ENCODE measurements at regions not wholly inside any gene's neighbourhood (a gene's known extent, or its start where the extent isn't known, plus 50 kb on each side); places are given as distances from the start of the nearest gene placed in this dataset.

GRCh38 chrX:46209037-46209436 is 336.2 kb downstream of the ZNF674 start:
- H3K27ac ChIP-seq (ENCODE audit: poor library complexity, severe bottlenecking) = peak overlapping the region; percentile 93
- ATAC-seq (ENCODE audit: low read depth) (no peak), DNase-seq (ENCODE audit: low spot score) (no peak)
- TF ChIP-seq CTCF (IDR thresholded peaks at IDR 0.05; ENCODE audit: poor library complexity, severe bottlenecking) = no peak
- no peaks in the 10 kb centered on the region for H3K36me3 ChIP-seq (ENCODE audit: low read depth)
- H3K27me3 ChIP-seq (ENCODE audit: insufficient read depth, poor library complexity, severe bottlenecking) = no peaks in the 10 kb centered on the region
- no peaks in the 10 kb centered on the region for H3K9me3 ChIP-seq (ENCODE audit: severe bottlenecking)
- no peak overlapping the region for H3K4me3 ChIP-seq (ENCODE audit: severe bottlenecking)
- peaks cover 25% of the 10 kb centered on the region for H3K4me1 ChIP-seq (ENCODE audit: insufficient read depth, poor library complexity, severe bottlenecking)

GRCh38 chrX:46208225-46208854 is 336.9 kb downstream of the ZNF674 start:
- ATAC-seq (ENCODE audit: low read depth) (peak; percentile 70), DNase-seq (ENCODE audit: low spot score) (no peak)
- TF ChIP-seq CTCF (IDR thresholded peaks at IDR 0.05; ENCODE audit: poor library complexity, severe bottlenecking) = no peak
- Histone ChIP-seq H3K4me1 (ENCODE audit: insufficient read depth, poor library complexity, severe bottlenecking) (peaks cover 25% of the 10 kb centered on the region), H3K9me3 (ENCODE audit: severe bottlenecking) (no peaks in the 10 kb centered on the region), H3K4me3 (ENCODE audit: severe bottlenecking) (no peak overlapping the region), H3K27ac (ENCODE audit: poor library complexity, severe bottlenecking) (peak overlapping the region; percentile 93), H3K27me3 (ENCODE audit: insufficient read depth, poor library complexity, severe bottlenecking) (no peaks in the 10 kb centered on the region), H3K36me3 (ENCODE audit: low read depth) (no peaks in the 10 kb centered on the region)

GRCh38 chrX:46204721-46205422 is 340.3 kb downstream of the ZNF674 start:
- TF ChIP-seq CTCF (IDR thresholded peaks at IDR 0.05; ENCODE audit: poor library complexity, severe bottlenecking) = no peak
- DNase-seq (ENCODE audit: low spot score) = no peak
- 0 out of 3 replicates have a peak, but pooled peaks have one; percentile 13 for ATAC-seq (ENCODE audit: low read depth)
- H3K4me1 ChIP-seq (ENCODE audit: insufficient read depth, poor library complexity, severe bottlenecking) = peaks cover 19% of the 10 kb centered on the region
- H3K9me3 ChIP-seq (ENCODE audit: severe bottlenecking) = no peaks in the 10 kb centered on the region
- H3K4me3 ChIP-seq (ENCODE audit: severe bottlenecking) = no peak overlapping the region
- no peaks in the 10 kb centered on the region for H3K36me3 ChIP-seq (ENCODE audit: low read depth)
- no peaks in the 10 kb centered on the region for H3K27me3 ChIP-seq (ENCODE audit: insufficient read depth, poor library complexity, severe bottlenecking)
- H3K27ac ChIP-seq (ENCODE audit: poor library complexity, severe bottlenecking) = no peak overlapping the region

GRCh38 chrX:46202733-46203514 is 342.3 kb downstream of the ZNF674 start:
- TF ChIP-seq CTCF (IDR thresholded peaks at IDR 0.05; ENCODE audit: poor library complexity, severe bottlenecking) = no peak
- Histone ChIP-seq H3K4me3 (ENCODE audit: severe bottlenecking) (no peak overlapping the region), H3K36me3 (ENCODE audit: low read depth) (no peaks in the 10 kb centered on the region), H3K9me3 (ENCODE audit: severe bottlenecking) (no peaks in the 10 kb centered on the region), H3K4me1 (ENCODE audit: insufficient read depth, poor library complexity, severe bottlenecking) (peaks cover 2% of the 10 kb centered on the region), H3K27me3 (ENCODE audit: insufficient read depth, poor library complexity, severe bottlenecking) (no peaks in the 10 kb centered on the region), H3K27ac (ENCODE audit: poor library complexity, severe bottlenecking) (no peak overlapping the region)
- ATAC-seq (ENCODE audit: low read depth) = no peak
- DNase-seq (ENCODE audit: low spot score) = no peak

All from RWPE2 (cell line).